GM12891 (cell line): ENCODE measurements at regions not wholly inside any gene's neighbourhood (a gene's known extent, or its start where the extent isn't known, plus 50 kb on each side); places are given as distances from the start of the nearest gene placed in this dataset.

Experiments
- DNase-seq: peaks from one replicate; pipeline ENCODE4 v3.0.0; 2011; ENCODE audit warnings: low spot score; ENCODE audit not compliant: insufficient read length
- FAIRE-seq: peaks from 2 replicates; lab custom pipeline; 2011; peaks lifted over from hg19 to GRCh38; lab: Jason Lieb, UNC
- PAX5 ChIP-seq: IDR thresholded peaks from 2 replicates; pipeline ENCODE4 v1.6.1; 2011; ENCODE audit warnings: low read length, moderate library complexity, mild to moderate bottlenecking; ENCODE audit not compliant: insufficient read depth, severe bottlenecking
- POLR2A ChIP-seq: IDR thresholded peaks from 2 replicates; pipeline ENCODE4 v1.6.1; 2011; ENCODE audit warnings: low read depth, low read length, control low read depth
- POLR2AphosphoS5 ChIP-seq: IDR thresholded peaks from 2 replicates; pipeline ENCODE4 v1.6.1; 2011; ENCODE audit warnings: low read depth, low read length, control low read depth
- POU2F2 ChIP-seq: IDR thresholded peaks from 2 replicates; pipeline ENCODE4 v1.6.1; 2011; ENCODE audit warnings: low read depth, mild to moderate bottlenecking, control low read depth, low read length, moderate library complexity
- SPI1 ChIP-seq: IDR thresholded peaks from 2 replicates; pipeline ENCODE4 v1.6.1; 2011; ENCODE audit warnings: low read depth, low read length, control low read depth
- TAF1 ChIP-seq: IDR thresholded peaks from 2 replicates; pipeline ENCODE4 v1.6.1; 2011; ENCODE audit warnings: low read depth, low read length, control low read depth

GRCh38 chr2:37553411-37554154, 117.9 kb downstream of the CDC42EP3 start:
- DNase-seq (no peak), FAIRE-seq (no peak)
- no peak for TF ChIP-seq TAF1
- no peak for TF ChIP-seq SPI1
- TF ChIP-seq POU2F2 = no peak
- no peak for TF ChIP-seq PAX5
- no peak for TF ChIP-seq POLR2AphosphoS5
- TF ChIP-seq POLR2A = no peak

- FAIRE-seq = no peak
- no peak for DNase-seq
- no peak for TF ChIP-seq TAF1
- no peak for TF ChIP-seq SPI1
- TF ChIP-seq POLR2AphosphoS5 = no peak
- TF ChIP-seq PAX5 = no peak
- no peak for TF ChIP-seq POU2F2
- no peak for TF ChIP-seq POLR2A
Observed at GRCh38 chr2:37554155-37554510, 117.3 kb downstream of the CDC42EP3 start.

- DNase-seq = no peak
- FAIRE-seq = no peak
- TF ChIP-seq POLR2A (no peak), PAX5 (no peak), POLR2AphosphoS5 (no peak), POU2F2 (no peak), SPI1 (no peak), TAF1 (no peak)
Observed at GRCh38 chr2:37554687-37555086, 116.8 kb downstream of the CDC42EP3 start.

GRCh38 chr2:37555457-37555856, 116.0 kb downstream of the CDC42EP3 start:
- TF ChIP-seq POLR2AphosphoS5 (no peak), POLR2A (no peak), SPI1 (peak; percentile 45; the same call in 1 of the 2 replicates), POU2F2 (no peak)
- DNase-seq (no peak), FAIRE-seq (no peak)

- no peak for DNase-seq
- TF ChIP-seq PAX5 = no peak
- TF ChIP-seq POLR2AphosphoS5 = no peak
- no peak for TF ChIP-seq SPI1
- TF ChIP-seq POLR2A = no peak
- no peak for TF ChIP-seq POU2F2
- TF ChIP-seq TAF1 = no peak
- FAIRE-seq = no peak
Observed at GRCh38 chr2:37556256-37556655, 115.2 kb downstream of the CDC42EP3 start.

GRCh38 chr2:37558623-37559022, 112.8 kb downstream of the CDC42EP3 start:
- FAIRE-seq = peak; percentile 50
- no peak for DNase-seq
- TF ChIP-seq TAF1 (no peak), SPI1 (peak; percentile 96), POLR2A (no peak)

GRCh38 chr2:37560241-37560848, 111.1 kb downstream of the CDC42EP3 start:
- TF ChIP-seq POLR2AphosphoS5 (no peak), POLR2A (no peak), SPI1 (no peak), PAX5 (no peak), TAF1 (no peak), POU2F2 (no peak)
- FAIRE-seq = peak; percentile 16
- no peak for DNase-seq

- FAIRE-seq (no peak), DNase-seq (no peak)
- TF ChIP-seq SPI1 = no peak
- no peak for TF ChIP-seq POLR2A
- no peak for TF ChIP-seq TAF1
- TF ChIP-seq POLR2AphosphoS5 = no peak
- no peak for TF ChIP-seq PAX5
- TF ChIP-seq POU2F2 = no peak
Observed at GRCh38 chr2:37560863-37561614, 110.4 kb downstream of the CDC42EP3 start.
